ENCODE measurements at regions not wholly inside any gene's neighbourhood (a gene's known extent, or its start where the extent isn't known, plus 50 kb on each side); places are given as distances from the start of the nearest gene placed in this dataset.

- no peak for DNase-seq
These were observed 110.3 kb downstream of the DDX1 start for GRCh38 chr2:15701991-15702390.

- DNase-seq = no peak
These were observed 110.8 kb downstream of the DDX1 start for GRCh38 chr2:15702452-15702851.

GRCh38 chr2:15703365-15703869 is 111.7 kb downstream of the DDX1 start:
- DNase-seq = no peak

GRCh38 chr2:15704086-15704787 is 112.6 kb downstream of the DDX1 start:
- no peak for DNase-seq

GRCh38 chr2:15704788-15705115 is 113.1 kb downstream of the DDX1 start:
- DNase-seq = no peak

- no peak for DNase-seq
These were observed 113.6 kb downstream of the DDX1 start for GRCh38 chr2:15705310-15705709.

GRCh38 chr2:15705839-15706386 is 114.2 kb downstream of the DDX1 start:
- no peak for DNase-seq

- DNase-seq = no peak
These were observed 114.8 kb downstream of the DDX1 start for GRCh38 chr2:15706424-15706823.

- no peak for DNase-seq
These were observed 115.4 kb downstream of the DDX1 start for GRCh38 chr2:15706986-15707632.

GRCh38 chr2:15708161-15708560 is 116.5 kb downstream of the DDX1 start:
- DNase-seq = no peak

- DNase-seq = no peak
These were observed 117.5 kb downstream of the DDX1 start for GRCh38 chr2:15708865-15709820.

GRCh38 chr2:15711126-15711860 is 119.6 kb downstream of the DDX1 start:
- no peak for DNase-seq

GRCh38 chr2:15712551-15713342 is 121.1 kb downstream of the DDX1 start:
- no peak for DNase-seq

GRCh38 chr2:15713475-15713874 is 121.8 kb downstream of the DDX1 start:
- no peak for DNase-seq

GRCh38 chr2:15714002-15714401 is 122.3 kb downstream of the DDX1 start:
- no peak for DNase-seq

- DNase-seq = no peak
These were observed 122.9 kb downstream of the DDX1 start for GRCh38 chr2:15714609-15715008.

- DNase-seq = no peak
These were observed 123.9 kb downstream of the DDX1 start for GRCh38 chr2:15715596-15715995.

- no peak for DNase-seq
These were observed 126.7 kb downstream of the DDX1 start for GRCh38 chr2:15718103-15718943.

GRCh38 chr2:15718944-15719323 is 127.3 kb downstream of the DDX1 start:
- no peak for DNase-seq

- DNase-seq = no peak
These were observed 128.1 kb downstream of the DDX1 start for GRCh38 chr2:15719566-15720313.

All from activated CD8-positive, alpha-beta memory T cell treated with anti-CD3 and anti-CD28 coated beads, Interleukin-2, amount 50 U/mL, for 48 hours (primary cell).